ENCODE measurements at regions not wholly inside any gene's neighbourhood (a gene's known extent, or its start where the extent isn't known, plus 50 kb on each side); places are given as distances from the start of the nearest gene placed in this dataset.

- Histone ChIP-seq H2AFZ (ENCODE audit: low read depth, low read length) (no peak overlapping the region), H3K27ac (ENCODE audit: low read length) (no peak overlapping the region), H3K9ac (ENCODE audit: low read length) (no peak overlapping the region), H3K4me2 (ENCODE audit: low read length) (no peak overlapping the region), H3F3A (ENCODE audit: insufficient read depth, low read length, poor library complexity, severe bottlenecking) (no peaks in the 10 kb centered on the region), H3K4me3 (ENCODE audit: low read length) (no peak overlapping the region), H3K36me3 (ENCODE audit: insufficient read depth, low read length) (no peaks in the 10 kb centered on the region), H3K9me3 (ENCODE audit: low read length) (peaks cover 2% of the 10 kb centered on the region), H3K9me2 (ENCODE audit: insufficient read depth, low read length) (no peaks in the 10 kb centered on the region), H4K20me1 (ENCODE audit: insufficient read depth) (no peaks in the 10 kb centered on the region), H3K79me2 (replicated peaks; ENCODE audit: insufficient read depth, low read length) (no peaks in the 10 kb centered on the region), H3K27me3 (ENCODE audit: insufficient read depth, low read depth, low read length) (no peaks in the 10 kb centered on the region)
- TF ChIP-seq POLR2AphosphoS5 (IDR thresholded peaks at IDR 0.05) = no peak
- TF ChIP-seq EP300 (conservative IDR thresholded peaks at IDR 0.05; ENCODE audit: poor library complexity, severe bottlenecking) = no peak
- no peak for TF ChIP-seq REST (IDR thresholded peaks at IDR 0.05; ENCODE audit: borderline replicate concordance)
- TF ChIP-seq MXI1 (conservative IDR thresholded peaks at IDR 0.05; ENCODE audit: poor library complexity, severe bottlenecking) = no peak
- no peak for TF ChIP-seq TAF1 (IDR thresholded peaks at IDR 0.05; ENCODE audit: low read depth)
- no peak for TF ChIP-seq CTCF (IDR thresholded peaks at IDR 0.05; ENCODE audit: poor library complexity, severe bottlenecking)
- no peak for TF ChIP-seq SMC3 (conservative IDR thresholded peaks at IDR 0.05; ENCODE audit: poor library complexity)
- no peak for TF ChIP-seq EZH2 (IDR thresholded peaks at IDR 0.05; ENCODE audit: borderline replicate concordance, insufficient read depth, low read length, poor library complexity, severe bottlenecking)
- no peak for TF ChIP-seq RAD21 (conservative IDR thresholded peaks at IDR 0.05)
These were observed 334.7 kb upstream of the JAG1 start for GRCh38 chr20:11008444-11009033.

- Histone ChIP-seq H2AFZ (ENCODE audit: low read depth, low read length) (no peak overlapping the region), H3K36me3 (ENCODE audit: insufficient read depth, low read length) (no peaks in the 10 kb centered on the region), H3K9ac (ENCODE audit: low read length) (no peak overlapping the region), H3K4me2 (ENCODE audit: low read length) (no peak overlapping the region), H3K9me3 (ENCODE audit: low read length) (no peaks in the 10 kb centered on the region), H3K27ac (ENCODE audit: low read length) (no peak overlapping the region), H3K27me3 (ENCODE audit: insufficient read depth, low read depth, low read length) (no peaks in the 10 kb centered on the region), H3K4me3 (ENCODE audit: low read length) (no peak overlapping the region), H3K79me2 (replicated peaks; ENCODE audit: insufficient read depth, low read length) (no peaks in the 10 kb centered on the region), H3F3A (ENCODE audit: insufficient read depth, low read length, poor library complexity, severe bottlenecking) (no peaks in the 10 kb centered on the region), H3K9me2 (ENCODE audit: insufficient read depth, low read length) (no peaks in the 10 kb centered on the region), H4K20me1 (ENCODE audit: insufficient read depth) (no peaks in the 10 kb centered on the region)
- TF ChIP-seq EP300 (conservative IDR thresholded peaks at IDR 0.05; ENCODE audit: poor library complexity, severe bottlenecking) (no peak), TAF1 (IDR thresholded peaks at IDR 0.05; ENCODE audit: low read depth) (no peak), RAD21 (conservative IDR thresholded peaks at IDR 0.05) (no peak), MXI1 (conservative IDR thresholded peaks at IDR 0.05; ENCODE audit: poor library complexity, severe bottlenecking) (no peak), EZH2 (IDR thresholded peaks at IDR 0.05; ENCODE audit: borderline replicate concordance, insufficient read depth, low read length, poor library complexity, severe bottlenecking) (no peak), POLR2AphosphoS5 (IDR thresholded peaks at IDR 0.05) (no peak), SMC3 (conservative IDR thresholded peaks at IDR 0.05; ENCODE audit: poor library complexity) (no peak), REST (IDR thresholded peaks at IDR 0.05; ENCODE audit: borderline replicate concordance) (no peak), CTCF (IDR thresholded peaks at IDR 0.05; ENCODE audit: poor library complexity, severe bottlenecking) (no peak)
These were observed 337.9 kb upstream of the JAG1 start for GRCh38 chr20:11011653-11012052.

All from neural cell (in vitro differentiated cells).